ENCODE measurements at regions not wholly inside any gene's neighbourhood (a gene's known extent, or its start where the extent isn't known, plus 50 kb on each side); places are given as distances from the start of the nearest gene placed in this dataset.

GRCh38 chr4:176443117-176443516, 123.4 kb downstream of the SPCS3 start:
- TF ChIP-seq, protein P1, sequence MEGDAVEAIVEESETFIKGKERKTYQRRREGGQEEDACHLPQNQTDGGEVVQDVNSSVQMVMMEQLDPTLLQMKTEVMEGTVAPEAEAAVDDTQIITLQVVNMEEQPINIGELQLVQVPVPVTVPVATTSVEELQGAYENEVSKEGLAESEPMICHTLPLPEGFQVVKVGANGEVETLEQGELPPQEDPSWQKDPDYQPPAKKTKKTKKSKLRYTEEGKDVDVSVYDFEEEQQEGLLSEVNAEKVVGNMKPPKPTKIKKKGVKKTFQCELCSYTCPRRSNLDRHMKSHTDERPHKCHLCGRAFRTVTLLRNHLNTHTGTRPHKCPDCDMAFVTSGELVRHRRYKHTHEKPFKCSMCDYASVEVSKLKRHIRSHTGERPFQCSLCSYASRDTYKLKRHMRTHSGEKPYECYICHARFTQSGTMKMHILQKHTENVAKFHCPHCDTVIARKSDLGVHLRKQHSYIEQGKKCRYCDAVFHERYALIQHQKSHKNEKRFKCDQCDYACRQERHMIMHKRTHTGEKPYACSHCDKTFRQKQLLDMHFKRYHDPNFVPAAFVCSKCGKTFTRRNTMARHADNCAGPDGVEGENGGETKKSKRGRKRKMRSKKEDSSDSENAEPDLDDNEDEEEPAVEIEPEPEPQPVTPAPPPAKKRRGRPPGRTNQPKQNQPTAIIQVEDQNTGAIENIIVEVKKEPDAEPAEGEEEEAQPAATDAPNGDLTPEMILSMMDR (IDR thresholded peaks at IDR 0.05): no peak
- TF ChIP-seq POLR2A (IDR thresholded peaks at IDR 0.05): no peak
